NCI-H1092 treated with DMSO at 0.1 percent for 48 hours (cell line): ENCODE measurements at regions not wholly inside any gene's neighbourhood (a gene's known extent, or its start where the extent isn't known, plus 50 kb on each side); places are given as distances from the start of the nearest gene placed in this dataset.

Experiments used
- DNase-seq: peaks from one replicate; lab custom pipeline; 2025; lab: John Stamatoyannopoulos, UW

- DNase-seq, result no peak
These were observed 80.3 kb downstream of the NXPE2 start for GRCh38 chr11:114758627-114759026.

DNA sequence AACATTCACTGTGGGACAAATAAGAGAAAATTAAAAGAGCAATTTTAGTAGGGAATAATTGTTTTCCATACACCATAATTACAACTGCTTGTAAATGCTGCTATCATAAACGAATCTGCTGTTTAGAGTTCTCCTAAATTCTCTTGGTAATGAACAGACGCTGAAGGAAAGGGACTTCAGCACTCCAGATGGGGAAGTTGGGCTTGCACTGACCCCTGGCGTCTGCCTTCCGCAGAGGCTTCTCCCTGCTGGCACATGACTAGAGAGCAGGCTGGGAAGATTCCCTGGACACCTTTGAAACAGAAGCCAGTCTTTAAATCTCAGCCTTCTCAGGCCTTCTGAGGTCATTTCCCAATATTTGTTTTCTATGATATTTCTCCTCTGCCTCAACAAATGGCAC, 84.1 kb downstream of the NXPE2 start:
- DNase-seq, result peak; percentile 74

- no peak for DNase-seq
These were observed 86.2 kb downstream of the NXPE2 start for GRCh38 chr11:114764563-114764962.

DNA sequence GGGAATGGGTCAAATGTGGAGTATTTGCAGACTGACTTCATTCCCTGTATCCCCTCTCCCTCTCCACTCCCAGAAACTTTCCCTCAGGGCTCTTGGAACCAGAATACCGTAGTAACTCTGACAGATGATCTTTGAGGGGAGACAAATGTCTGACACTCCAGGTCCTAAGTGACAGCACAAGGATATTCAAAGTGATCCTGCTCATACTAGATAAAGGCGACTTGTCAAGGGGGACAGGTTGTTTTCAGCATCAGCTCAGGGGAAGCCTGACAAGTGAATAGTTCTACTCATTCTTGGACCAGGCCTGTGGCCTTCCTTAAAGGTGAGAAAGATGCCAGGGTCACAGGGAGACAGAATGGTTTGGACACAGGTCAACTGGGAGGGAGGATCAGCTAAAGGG, 92.8 kb downstream of the NXPE2 start:
- DNase-seq, result no peak

- DNase-seq, result no peak
These were observed 95.4 kb downstream of the NXPE2 start for GRCh38 chr11:114773541-114774338.

GRCh38 chr11:114774599-114775361, 96.5 kb downstream of the NXPE2 start:
- peak; percentile 84 for DNase-seq

- DNase-seq, result peak; percentile 51
These were observed 97.7 kb downstream of the NXPE2 start for GRCh38 chr11:114775875-114776621.

GRCh38 chr11:114776956-114777355, 98.6 kb downstream of the NXPE2 start:
- no peak for DNase-seq

DNA sequence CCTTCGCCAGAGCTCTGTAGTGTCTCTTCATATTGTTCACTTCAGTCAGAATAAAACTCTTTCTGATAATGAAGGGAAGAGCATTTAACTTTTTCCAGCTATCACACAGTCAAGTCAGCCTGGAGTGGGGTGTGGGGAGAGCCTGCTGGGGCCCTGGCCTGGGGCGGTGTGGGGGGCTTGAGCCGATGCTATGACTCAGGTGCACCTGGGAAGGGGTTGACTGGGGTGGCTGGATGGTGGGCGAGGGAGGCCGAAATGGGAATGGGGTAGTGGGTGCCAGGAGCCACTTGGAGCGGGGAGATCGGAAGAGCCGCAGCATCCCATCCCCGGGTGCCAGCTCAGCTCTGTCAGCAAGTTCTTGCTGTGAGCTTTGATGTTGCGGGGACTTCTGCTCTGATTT, 100.9 kb downstream of the NXPE2 start:
- no peak for DNase-seq

DNA sequence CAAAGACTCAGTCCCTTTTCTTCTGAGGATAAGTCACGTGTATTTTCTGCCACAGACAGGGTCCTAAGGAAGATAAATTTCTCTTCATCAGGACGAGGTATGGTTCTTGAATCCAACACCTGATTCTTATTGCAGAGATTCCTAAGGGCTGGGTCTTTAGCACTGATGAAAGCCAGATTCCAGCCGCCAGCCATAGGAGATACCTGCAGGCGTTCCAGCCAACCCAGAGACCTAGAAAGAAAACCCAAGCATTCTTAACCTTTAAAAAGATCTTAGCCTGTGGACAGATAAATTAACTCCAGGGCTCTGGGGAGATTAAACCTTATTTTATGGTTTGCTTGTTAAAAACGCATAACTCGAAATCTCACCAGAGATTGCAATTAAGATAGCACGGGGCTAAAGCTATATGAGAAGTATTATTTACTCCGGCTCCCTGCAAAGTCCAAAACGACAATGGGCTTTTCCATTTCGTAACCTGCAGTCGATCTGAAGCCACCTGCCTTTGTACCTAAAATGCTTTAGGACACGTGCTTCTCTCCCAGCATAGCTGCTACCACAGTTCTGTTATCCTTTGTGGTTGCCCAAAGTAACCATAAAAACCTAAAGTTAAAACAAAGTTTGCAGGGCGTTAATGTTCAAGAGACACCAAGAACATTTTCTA, 104.5 kb downstream of the NXPE2 start:
- no peak for DNase-seq

- no peak for DNase-seq
These were observed 105.5 kb downstream of the NXPE2 start for GRCh38 chr11:114783805-114784204.

DNA sequence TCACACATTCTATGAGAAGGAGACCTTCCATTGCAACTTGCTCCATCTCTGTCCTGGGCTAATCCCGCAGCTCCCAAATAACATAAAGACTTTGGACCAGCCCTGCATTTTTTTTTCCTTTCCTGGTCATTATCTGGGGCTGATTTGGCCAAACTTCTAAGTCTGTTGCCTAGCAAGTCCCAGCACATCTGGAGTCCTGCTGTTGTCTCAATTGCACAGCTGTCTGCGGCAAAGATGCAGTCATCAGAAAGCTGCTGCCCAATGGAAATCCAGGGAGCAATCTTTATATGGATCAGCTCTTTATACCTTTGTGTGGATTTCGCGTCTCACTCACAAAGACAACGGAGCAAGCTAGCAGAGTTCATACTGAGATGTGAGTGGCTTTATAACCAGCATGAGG, 105.9 kb downstream of the NXPE2 start:
- DNase-seq, result no peak

DNA sequence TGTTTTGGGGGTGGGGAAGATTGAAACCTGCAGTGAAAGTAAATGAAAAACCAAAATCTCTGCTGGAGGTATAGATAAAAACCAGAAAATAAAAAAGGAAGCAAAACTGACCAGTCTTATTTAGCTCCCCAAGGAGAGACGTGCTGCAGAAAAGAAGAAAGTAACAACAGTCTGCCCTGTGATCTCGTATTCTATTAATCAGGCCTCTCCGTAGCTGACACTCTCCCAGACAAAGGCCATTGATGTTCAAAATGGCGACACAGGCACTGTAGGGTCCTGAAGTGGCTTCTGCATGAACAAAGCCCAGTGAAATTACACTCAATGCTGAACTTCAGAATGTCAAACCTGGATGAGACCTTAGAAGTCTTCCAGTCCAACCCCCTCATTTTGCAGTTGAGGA, 106.6 kb downstream of the NXPE2 start:
- DNase-seq, result no peak

DNA sequence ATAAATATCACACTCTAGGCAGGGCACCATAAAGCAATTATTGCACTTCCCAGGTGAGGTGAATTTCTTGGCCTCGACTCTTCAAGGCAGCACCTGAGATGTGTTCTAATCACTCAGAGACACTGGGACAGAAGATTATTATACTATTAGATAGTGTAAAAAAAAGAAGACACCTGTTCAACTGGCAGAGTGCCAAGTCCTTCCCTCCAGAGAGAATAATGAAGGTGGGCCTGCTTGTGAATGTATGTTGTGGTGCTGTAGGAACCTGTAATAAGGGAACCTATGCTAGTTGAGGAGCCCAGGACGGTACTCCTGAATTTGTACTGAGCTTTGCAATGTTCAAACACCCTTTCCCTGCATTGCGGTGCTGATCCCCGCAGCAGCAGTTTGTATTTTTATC, 107.5 kb downstream of the NXPE2 start:
- DNase-seq, result peak; percentile 13

GRCh38 chr11:114787126-114787525, 108.8 kb downstream of the NXPE2 start:
- no peak for DNase-seq

GRCh38 chr11:114790910-114791309, 112.6 kb downstream of the NXPE2 start:
- no peak for DNase-seq

DNA sequence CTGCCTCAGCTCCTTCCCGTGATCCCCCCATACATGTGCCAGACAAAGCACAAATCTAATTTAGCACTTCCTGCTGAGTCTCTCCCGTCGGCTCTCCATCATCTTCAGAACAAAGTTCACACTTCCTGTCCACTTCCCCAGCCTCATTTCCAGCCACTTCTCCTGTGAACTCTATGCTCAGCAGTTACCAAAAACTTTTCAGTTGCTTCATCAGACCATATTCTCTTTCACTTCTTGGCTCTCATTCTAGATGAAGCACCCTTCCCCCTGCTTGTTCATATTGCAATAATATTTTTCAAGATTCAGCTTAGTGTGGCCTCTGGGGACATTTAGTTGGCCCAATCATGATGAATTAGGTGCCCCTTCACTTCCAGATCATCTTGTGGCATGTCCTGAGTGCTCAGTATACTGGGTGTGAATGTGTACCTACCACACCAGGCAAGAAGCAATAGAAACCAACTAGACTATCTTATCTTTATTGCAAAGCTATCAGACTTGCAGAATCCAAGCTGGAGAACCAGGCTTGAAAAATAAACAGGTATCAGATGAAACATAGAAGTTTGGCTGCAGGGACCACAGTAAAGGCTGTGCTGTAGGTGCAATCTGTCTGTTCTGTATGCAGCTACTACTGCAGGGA, 115.8 kb downstream of the NXPE2 start:
- no peak for DNase-seq

- no peak for DNase-seq
These were observed 118.8 kb downstream of the NXPE2 start for GRCh38 chr11:114796954-114797721.

- no peak for DNase-seq
These were observed 121.1 kb downstream of the NXPE2 start for GRCh38 chr11:114799476-114799875.

DNA sequence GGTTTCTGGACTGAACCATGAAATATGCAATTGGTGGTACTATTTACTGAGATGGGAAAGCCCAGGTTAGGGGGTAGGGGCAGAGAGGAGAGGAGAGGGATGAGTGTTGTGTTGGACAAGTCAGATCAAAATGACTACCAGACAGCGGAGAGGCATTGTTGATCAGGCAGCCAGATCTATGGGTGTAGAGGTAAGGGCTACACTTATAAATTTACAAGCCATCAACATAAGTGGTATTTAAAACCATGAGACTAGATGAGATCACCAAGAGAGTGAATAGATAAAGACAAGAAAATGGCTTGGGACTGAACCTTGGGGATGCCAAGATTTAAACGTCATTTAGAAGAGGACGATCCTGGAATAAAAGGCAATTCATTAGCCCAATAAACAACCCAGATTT, 123.4 kb downstream of the NXPE2 start:
- DNase-seq, result no peak

- DNase-seq, result no peak
These were observed 124.6 kb downstream of the NXPE2 start for GRCh38 chr11:114802878-114803277.
